HG03097 (cell line): ENCODE measurements at regions not wholly inside any gene's neighbourhood (a gene's known extent, or its start where the extent isn't known, plus 50 kb on each side); places are given as distances from the start of the nearest gene placed in this dataset.
"Not testable (repeated sequence)": the region's sequence is repeated elsewhere in the genome, so short reads cannot be mapped to it uniquely, and the experiment has no call there.

Experiments
- ATAC-seq: cut with Tn5 transposase; IDR thresholded peaks from one replicate; pipeline ENCODE4 v1.9.1; 2021; ENCODE audit not compliant: unreplicated experiment, low FRiP score

DNA sequence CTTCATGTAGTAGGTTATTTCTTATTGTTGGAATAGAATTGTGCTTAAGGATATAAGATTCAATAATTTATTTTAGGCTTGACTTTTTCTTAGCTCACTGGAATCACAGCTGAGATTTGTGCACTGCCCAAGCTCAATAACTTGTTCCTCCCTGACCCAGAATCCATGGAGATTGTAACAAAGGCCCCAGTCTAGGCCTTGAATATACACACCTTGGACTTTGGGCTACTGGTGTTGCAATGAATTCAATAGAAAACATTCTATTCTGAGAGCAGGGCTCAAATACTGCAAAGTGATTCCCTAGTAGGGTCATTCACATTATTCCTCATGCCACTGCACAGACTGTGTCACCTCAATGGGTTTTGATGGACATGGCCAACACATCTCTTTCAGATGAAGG, 352.4 kb downstream of the GALC start:
- ATAC-seq: no peak

DNA sequence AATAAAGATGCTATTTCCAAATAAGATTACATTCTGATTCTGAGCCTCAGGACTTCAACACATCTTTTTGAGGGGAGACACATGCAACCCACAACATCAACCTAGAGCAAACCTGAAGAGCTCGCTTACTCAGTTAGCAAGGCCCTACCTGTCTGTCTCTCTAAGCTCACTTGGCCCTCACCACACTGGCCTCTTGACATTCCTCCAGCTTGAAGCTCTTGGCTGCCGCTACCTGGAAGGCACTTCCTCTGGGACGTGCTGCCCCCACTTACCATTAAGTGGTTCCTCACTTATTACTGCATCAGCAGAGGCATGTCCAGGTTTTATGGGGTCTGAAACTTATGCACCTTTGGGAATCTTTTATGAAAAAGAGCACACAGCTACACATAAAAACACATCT, 354.8 kb downstream of the GALC start:
- no peak for ATAC-seq

- no peak for ATAC-seq
These were observed 357.5 kb downstream of the GALC start for GRCh38 chr14:87635442-87635841.

- no peak for ATAC-seq
These were observed 360.2 kb downstream of the GALC start for GRCh38 chr14:87632796-87633195.

GRCh38 chr14:87630846-87631245, 362.1 kb downstream of the GALC start:
- no peak for ATAC-seq

GRCh38 chr14:87629788-87630187, 363.2 kb downstream of the GALC start:
- no peak for ATAC-seq

DNA sequence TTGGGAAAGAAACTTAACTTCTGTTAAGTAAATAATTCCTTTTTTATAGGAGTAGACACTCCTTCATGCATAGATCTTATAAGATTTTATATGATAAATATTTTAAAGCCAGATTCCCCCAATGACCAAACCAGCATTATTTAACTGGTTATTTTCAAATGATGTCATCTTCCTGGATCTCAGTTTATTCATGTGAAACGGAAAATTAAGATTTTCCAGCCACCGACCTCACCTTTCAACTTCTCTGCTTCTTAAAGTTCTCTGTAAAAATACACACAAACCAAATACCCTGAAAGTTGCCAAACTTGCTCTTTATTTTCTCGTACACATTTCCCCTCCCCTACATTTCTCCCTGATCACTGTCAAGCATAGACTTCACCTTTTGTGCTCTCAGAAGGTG, 364.2 kb downstream of the GALC start:
- ATAC-seq: no peak

DNA sequence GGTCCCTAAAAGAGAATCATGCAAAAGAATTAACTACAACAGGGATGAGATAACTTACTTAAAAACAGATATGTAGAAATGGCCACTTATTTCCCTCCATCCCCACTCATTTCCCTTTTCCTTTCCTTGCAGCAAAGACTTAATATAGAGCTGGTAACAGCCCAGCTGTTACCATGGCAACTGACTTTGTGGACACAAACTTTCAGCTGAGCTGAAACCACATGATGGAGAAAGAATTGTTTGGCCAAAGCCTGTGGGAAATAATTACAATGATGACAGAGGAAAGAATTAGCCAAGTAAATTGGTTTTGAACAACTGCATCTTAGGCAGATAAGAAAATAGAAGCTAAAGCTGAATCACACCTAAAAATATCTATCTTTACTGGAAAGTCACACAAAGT, 364.9 kb downstream of the GALC start:
- ATAC-seq: no peak

DNA sequence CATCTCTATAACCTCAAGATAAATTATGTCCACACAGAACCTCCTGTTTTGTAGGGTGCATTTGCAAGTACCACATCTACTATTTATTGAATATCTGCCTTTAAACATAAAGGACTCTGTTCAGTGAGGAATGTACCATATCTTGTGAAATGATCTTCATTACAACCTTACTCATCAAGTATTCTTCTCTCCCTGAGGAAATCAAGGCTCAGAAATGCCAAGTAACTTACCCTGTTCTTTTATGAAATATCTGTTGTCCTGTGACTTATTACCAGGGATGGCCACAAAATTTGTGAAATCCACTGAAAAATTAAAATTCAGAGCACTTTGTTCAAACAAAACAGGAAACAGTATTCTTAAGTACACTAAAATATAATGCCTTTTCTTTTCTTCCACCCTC, 366.7 kb downstream of the GALC start:
- ATAC-seq: no peak

GRCh38 chr14:87623616-87624015, 369.4 kb downstream of the GALC start:
- ATAC-seq: no peak

- ATAC-seq: no peak
These were observed 375.9 kb downstream of the GALC start for GRCh38 chr14:87617079-87617478.

DNA sequence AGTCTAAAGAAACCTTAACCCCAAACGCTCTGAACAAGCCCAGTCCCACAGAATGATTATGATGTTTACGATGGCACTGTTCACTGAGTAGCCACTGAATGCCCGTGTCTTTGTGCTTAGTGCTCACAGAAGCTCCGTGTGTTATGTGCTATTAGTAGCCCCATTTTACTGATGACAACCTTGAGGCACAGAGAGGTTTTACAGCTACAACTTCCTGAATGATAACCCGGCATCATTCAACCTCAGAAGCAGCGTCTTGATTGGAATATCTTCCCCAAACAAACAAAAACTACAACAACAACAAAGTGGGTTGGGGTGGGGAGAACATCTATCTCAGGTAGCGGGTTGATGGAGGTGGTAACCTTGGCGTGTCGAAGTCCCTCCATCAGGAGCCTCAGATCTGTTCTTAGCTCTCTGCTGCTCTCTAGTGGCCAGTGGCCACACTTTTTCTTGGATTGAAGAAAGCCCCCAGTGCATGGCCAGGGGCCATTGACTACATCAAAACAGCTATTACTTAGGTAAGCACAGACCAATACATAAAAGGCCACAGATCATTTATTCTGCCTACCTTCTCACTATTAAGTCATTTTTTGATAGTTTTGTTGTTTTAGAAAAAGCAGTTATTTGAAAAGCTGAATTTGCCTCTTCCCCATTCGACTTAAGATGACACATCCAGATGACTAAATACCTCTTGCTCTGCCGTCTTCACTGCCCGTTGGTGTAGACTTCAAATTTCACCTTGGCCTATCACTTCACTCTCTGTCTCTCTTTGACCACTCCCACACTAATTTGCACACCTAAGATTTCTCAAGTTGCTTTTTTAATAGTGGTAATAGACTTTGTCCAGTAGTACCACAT, 376.9 kb downstream of the GALC start:
- ATAC-seq: no peak

GRCh38 chr14:87615047-87615446, 377.9 kb downstream of the GALC start:
- ATAC-seq: no peak

DNA sequence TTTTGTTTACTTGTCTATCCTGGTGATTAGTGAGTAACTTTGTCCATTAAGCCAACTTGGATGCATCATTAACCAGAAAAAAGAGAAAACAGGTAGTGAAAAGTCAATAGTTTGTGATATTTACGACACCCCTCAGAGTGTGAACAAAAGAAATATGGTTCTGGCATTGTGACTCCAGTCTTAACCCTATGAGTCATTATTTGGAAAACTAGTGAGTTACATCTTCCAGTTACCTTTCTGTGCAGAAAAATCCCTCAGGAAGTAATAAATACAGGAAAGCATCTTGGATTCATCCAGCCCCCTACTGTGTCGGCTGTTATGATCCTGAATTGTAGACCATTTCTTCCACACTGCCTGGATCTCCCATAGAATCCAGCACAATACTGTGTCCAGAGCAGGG, 379.1 kb downstream of the GALC start:
- no peak for ATAC-seq

DNA sequence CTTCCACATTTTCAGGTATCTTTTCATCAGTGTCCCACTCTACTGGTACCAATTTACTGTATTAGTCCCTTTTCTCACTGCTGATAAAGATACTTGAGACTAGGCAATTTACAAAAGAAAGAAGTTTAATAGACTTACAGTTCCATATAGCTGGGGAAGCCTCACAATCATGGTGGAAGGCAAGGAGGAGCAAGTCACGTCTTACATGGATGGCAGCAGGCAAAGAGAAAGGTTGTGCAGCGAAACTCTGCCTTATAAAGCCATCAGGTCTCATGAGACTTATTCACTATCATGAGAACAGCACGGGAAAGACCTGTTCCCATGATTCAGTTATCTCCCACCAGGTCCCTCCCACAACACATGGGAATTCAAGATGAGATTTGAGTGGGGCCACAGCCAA, 385.9 kb downstream of the GALC start:
- ATAC-seq: not testable (repeated sequence)

DNA sequence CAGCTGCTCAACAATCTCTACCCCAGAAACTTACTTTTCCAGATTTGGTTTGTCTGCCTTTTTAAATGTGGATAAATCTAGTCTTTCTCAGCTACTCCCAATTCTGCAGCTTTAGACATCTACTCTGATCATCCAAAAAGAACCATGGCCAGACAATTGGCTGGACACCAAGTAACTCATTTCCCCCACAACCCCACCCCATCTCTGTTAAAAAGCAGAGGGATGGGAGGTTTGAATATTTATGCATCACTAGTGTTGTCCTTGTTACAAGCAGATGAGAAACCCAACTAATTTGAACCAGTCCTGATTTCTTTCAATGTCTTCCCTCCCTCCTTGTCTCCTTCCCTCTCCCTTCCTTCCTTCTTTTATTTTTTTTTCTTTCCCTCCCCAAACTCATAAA, 391.9 kb downstream of the GALC start:
- ATAC-seq: no peak

- ATAC-seq: no peak
These were observed 392.7 kb downstream of the GALC start for GRCh38 chr14:87600240-87600639.

DNA sequence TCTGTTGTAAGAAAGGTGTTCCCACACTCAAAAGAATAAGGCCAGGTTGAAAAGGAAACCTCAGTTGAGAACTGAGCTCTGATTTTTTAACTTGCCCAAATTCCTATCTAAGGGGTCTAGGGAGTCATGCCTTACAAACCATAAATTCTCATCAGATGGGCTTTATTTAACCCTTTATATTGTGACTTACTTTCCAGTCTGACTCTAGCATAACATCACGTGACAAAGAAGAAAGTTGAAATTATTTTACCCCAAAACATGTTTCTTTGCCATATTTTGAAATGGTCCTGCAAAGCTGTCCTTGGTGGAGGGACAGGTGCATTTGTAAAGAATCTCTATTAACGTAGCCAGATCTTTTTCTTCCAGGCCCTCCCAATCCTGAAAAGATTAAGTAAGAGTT, 411.7 kb downstream of the GALC start:
- no peak for ATAC-seq

GRCh38 chr14:87579036-87579435, 413.9 kb downstream of the GALC start:
- ATAC-seq: no peak

DNA sequence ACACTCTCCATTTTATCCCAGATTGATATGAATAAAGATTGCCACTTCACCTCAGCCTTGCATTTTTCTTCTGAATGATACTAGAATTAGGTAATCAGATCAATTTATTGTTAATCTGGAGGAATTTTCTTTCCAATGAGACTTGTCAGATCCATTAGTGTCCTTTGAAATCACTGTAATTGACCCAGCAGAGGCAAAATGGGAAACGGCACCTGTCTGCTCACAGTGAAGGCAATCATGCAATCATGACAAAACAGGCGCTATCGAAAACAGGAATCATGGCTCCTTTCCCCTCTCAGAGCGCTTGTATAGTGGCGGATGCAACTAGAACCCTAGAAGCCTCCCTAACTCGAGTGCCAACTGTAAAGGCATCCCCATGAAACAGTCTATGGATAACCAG, 417.6 kb downstream of the GALC start:
- no peak for ATAC-seq

GRCh38 chr14:87573591-87573990, 419.4 kb downstream of the GALC start:
- no peak for ATAC-seq

- no peak for ATAC-seq
These were observed 425.2 kb downstream of the GALC start for GRCh38 chr14:87567618-87568295.
